ENCODE measurements at regions not wholly inside any gene's neighbourhood (a gene's known extent, or its start where the extent isn't known, plus 50 kb on each side); places are given as distances from the start of the nearest gene placed in this dataset.
"Not testable (repeated sequence)": the region's sequence is repeated elsewhere in the genome, so short reads cannot be mapped to it uniquely, and the experiment has no call there.

DNA sequence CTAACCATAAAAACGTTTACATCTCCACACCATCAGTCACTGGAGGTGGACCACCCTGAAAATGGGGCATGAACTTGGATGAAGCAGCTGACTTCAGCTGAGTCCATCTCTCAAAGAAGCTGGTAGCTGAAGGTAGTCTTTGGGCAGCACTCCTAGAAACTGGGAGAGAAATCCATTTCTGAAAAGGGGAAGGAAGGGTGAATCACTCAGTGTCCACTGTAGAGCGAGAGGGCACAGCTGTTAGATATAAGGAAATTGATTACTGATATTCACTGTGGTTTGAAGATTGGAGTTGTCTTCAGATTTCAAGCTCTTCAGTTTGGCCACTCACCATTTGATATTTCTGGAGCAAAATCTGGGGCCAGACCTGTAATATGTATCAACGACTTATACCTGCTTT lies 499.0 kb upstream of the UBE2E2 start:
- H3K4me3 ChIP-seq (replicated peaks; ENCODE audit: low read depth, low read length): no peak overlapping the region
- H3K36me3 ChIP-seq (ENCODE audit: control insufficient read depth, insufficient read depth, low read length): no peaks in the 10 kb centered on the region
- no peak for TF ChIP-seq CTCF (IDR thresholded peaks at IDR 0.05; ENCODE audit: insufficient read depth, low read length, poor library complexity, severe bottlenecking)
- DNase-seq (ENCODE audit: extremely low read depth, insufficient read length): no peak
- H3K27me3 ChIP-seq (replicated peaks; ENCODE audit: control insufficient read depth, insufficient read depth, low read length): no peaks in the 10 kb centered on the region

DNA sequence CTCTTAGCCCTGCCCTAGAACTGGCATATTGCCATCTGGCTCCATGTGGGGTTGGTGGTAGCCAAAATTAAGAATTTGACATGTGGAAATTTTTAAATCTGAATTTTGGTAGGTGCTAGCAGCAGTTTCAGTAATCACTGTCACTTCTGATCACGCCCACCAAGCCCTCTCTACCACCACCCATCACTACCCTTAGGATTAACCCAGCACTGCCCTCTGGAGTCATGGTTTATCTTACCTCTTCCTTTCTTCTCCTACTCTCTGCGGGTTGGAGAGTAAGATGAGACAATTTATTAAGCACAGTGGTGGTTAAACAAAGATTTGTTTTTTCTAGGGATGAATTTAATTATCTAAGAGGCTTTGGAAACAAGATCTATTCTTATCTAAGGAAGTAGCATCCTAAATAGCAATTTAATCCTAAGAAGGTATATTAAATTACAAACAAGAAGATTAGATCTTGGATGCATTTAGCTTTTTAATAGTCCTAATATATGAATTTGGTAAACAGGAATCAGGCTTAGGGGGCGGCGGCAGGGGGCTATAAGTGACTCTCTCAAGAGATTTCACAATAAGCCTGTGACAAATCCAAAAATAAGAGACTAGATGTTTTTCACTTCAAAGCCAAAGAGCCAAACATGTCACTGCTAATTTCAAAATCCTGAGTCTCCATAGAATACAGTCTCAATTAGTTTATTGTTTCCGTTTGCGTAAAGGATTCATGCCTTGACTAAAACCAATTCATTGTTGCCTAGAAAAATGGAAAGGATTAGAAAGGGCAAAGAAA lies 498.4 kb upstream of the UBE2E2 start:
- DNase-seq (ENCODE audit: extremely low read depth, insufficient read length): no peak
- H3K36me3 ChIP-seq (ENCODE audit: control insufficient read depth, insufficient read depth, low read length): no peaks in the 10 kb centered on the region
- H3K27me3 ChIP-seq (replicated peaks; ENCODE audit: control insufficient read depth, insufficient read depth, low read length): no peaks in the 10 kb centered on the region
- no peak overlapping the region for H3K4me3 ChIP-seq (replicated peaks; ENCODE audit: low read depth, low read length)
- no peak for TF ChIP-seq CTCF (IDR thresholded peaks at IDR 0.05; ENCODE audit: insufficient read depth, low read length, poor library complexity, severe bottlenecking)

DNA sequence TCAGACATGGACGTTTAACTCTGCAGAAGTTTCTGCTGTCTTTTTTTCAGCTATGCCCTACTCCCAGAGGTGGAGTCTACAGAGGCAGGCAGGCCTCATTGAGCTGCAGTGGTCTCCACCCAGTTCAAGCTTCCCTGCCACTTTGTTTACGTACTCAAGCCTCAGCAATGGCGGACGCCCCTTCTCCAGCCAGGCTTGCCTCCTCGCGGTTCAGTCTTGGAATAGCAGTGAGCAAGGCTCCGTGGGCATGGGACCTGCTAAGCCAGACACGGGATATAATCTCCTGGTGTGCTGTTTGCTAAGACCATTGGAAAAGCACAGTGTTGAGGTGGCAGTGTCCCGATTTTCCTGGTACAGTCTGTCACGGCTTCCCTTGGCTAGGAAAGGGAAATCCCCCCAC lies 496.2 kb upstream of the UBE2E2 start:
- not testable (repeated sequence) for H3K36me3 ChIP-seq (ENCODE audit: control insufficient read depth, insufficient read depth, low read length); H3K4me3 ChIP-seq (replicated peaks; ENCODE audit: low read depth, low read length); DNase-seq (ENCODE audit: extremely low read depth, insufficient read length); H3K27me3 ChIP-seq (replicated peaks; ENCODE audit: control insufficient read depth, insufficient read depth, low read length)

DNA sequence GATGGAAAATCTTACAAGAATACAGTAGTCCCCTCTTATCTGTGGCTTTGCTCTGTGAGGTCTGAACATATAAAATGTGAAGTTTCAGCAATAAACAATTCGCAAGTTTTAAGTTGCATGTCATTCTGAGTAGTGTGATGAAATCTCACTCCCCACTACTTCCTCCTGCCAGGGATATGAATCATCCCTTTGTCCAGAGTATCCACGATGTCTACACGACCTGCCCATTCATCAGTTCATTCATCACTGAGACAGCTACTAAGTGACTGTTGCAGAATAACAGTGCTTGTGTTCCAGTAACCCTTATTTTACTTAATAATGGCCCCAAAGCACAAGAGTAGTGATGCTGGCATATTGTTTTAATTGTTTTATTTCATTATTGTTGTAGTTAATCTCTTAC lies 489.2 kb upstream of the UBE2E2 start:
- no peak overlapping the region for H3K4me3 ChIP-seq (replicated peaks; ENCODE audit: low read depth, low read length)
- H3K36me3 ChIP-seq (ENCODE audit: control insufficient read depth, insufficient read depth, low read length): no peaks in the 10 kb centered on the region
- TF ChIP-seq CTCF (IDR thresholded peaks at IDR 0.05; ENCODE audit: insufficient read depth, low read length, poor library complexity, severe bottlenecking): no peak
- no peaks in the 10 kb centered on the region for H3K27me3 ChIP-seq (replicated peaks; ENCODE audit: control insufficient read depth, insufficient read depth, low read length)
- no peak for DNase-seq (ENCODE audit: extremely low read depth, insufficient read length)

DNA sequence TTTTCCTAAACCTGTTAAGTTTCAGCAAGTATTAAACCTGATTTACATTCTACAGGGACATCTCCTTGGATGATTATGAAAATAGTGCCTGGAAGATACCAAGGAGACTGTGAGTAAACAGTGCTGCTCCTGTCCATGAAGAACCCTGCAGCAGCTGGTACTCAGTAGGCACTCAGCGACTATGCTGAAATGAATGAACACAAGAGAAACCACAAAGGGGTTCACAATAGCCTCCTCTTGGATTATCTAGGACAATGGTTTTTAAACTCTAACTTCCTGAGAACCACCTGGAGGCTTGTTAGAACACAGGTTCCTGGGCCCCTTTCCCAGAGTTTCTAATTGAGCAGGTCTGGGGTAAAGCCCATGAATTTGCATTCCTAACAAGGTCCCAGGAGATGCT lies 488.4 kb upstream of the UBE2E2 start:
- Histone ChIP-seq H3K36me3 (ENCODE audit: control insufficient read depth, insufficient read depth, low read length) (no peaks in the 10 kb centered on the region), H3K27me3 (replicated peaks; ENCODE audit: control insufficient read depth, insufficient read depth, low read length) (no peaks in the 10 kb centered on the region), H3K4me3 (replicated peaks; ENCODE audit: low read depth, low read length) (no peak overlapping the region)
- DNase-seq (ENCODE audit: extremely low read depth, insufficient read length): no peak
- no peak for TF ChIP-seq CTCF (IDR thresholded peaks at IDR 0.05; ENCODE audit: insufficient read depth, low read length, poor library complexity, severe bottlenecking)

DNA sequence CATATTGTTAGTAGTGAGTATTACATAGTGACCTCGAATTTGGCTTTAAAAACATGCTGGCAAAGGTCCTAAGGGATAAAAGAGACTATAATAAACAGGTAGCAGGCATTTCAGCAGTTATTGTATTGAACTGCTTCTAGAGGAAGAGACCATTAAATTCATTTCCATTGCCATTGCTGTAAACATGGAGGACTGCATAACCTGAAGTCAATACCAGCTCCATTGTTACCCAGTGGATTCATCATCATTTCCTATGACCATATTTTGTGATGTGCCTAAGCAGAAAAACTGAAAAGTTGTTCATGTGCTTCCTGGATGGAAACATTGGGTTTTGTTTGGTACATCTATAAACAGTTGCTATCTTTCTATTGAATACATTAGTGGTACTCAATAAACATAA lies 482.5 kb upstream of the UBE2E2 start:
- DNase-seq (ENCODE audit: extremely low read depth, insufficient read length): no peak
- no peak for TF ChIP-seq CTCF (IDR thresholded peaks at IDR 0.05; ENCODE audit: insufficient read depth, low read length, poor library complexity, severe bottlenecking)
- Histone ChIP-seq H3K27me3 (replicated peaks; ENCODE audit: control insufficient read depth, insufficient read depth, low read length) (no peaks in the 10 kb centered on the region), H3K4me3 (replicated peaks; ENCODE audit: low read depth, low read length) (no peak overlapping the region), H3K36me3 (ENCODE audit: control insufficient read depth, insufficient read depth, low read length) (no peaks in the 10 kb centered on the region)
